ENCODE measurements at regions not wholly inside any gene's neighbourhood (a gene's known extent, or its start where the extent isn't known, plus 50 kb on each side); places are given as distances from the start of the nearest gene placed in this dataset.

DNA sequence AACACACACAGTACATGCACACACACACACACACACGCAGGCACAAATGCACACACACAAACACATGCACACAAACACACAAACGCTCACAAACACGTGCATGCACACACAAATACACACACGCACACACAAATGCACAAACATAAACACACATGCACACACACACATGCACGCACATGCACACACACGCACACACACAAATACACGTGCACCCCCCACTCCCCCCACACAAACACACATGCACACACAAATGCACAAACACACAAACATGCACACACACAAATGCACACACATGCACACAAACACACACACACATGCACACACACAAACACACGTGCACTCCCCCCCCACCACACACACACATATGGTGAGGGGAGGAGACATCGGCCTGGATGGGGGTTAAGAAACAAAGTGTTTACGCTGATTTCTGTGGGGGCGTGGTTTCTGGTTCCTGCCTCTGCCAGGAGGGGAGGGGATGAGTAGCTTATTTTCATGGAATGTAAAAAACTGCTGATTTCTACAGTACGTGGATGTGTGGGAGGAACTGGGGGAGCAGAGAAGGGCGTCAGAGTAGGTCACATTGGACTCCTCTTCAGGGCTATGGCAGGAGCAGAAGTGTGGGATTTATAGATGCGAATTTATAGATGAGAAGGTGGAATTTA is 607.2 kb downstream of the QKI start:
- DNase-seq (ENCODE audit: low spot score): no peak

DNA sequence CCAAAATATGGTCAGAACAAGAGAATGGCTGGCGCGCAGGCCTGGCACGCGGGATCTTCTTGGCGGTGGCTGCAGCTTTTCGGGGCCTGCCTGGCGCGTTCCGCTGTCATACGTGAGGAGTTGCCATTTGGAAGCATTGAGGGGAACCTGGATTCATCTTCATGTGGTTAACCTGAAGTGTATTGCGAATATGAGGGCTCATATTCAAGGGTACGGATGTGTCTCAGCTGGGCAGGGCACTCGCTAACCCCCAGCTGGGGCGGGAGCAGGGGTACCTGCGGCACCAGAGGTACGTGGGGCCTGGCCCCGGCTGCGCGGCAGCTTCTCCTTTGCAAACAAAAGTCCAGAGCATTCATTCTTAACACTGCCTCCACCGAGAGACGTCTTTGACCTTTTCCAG is 605.6 kb downstream of the QKI start:
- no peak for DNase-seq (ENCODE audit: low spot score)

DNA sequence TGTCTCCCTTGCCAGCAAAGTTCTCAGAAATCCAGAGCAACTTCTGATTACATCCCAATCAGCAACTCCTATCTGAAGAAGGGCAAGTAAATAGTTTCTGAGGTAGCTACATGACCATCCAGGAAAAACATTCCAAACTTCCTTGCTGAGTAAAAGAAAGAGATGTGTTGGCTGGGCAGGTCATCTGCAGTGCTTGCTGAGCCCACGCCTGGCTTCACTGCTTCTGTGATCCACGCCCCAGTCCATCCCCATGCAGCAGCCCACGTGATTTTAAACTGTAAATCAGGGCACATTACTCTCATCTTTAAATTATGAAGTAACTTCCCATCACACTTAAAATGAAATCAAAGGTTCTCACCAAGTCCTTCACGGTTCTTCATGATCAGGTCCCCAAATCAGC is 603.6 kb downstream of the QKI start:
- DNase-seq (ENCODE audit: low spot score): no peak

DNA sequence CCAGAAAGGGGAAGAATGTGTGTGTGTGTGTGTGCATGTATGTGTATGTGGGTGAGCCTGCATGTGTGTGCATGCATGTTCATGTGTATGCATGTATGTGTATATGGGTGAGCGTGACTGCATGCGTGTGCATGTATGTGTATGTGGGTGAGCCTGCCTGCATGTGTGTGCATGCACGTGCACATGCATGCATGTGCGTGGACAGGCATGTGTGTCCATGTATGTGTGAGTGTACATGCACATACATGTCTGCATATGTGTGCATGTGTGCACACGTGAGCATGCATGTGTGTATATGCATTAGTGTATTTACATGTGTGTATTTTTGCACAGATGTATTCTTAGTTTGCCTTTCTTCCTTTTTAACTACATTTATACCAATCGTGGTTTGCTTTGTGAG is 601.5 kb downstream of the QKI start:
- DNase-seq (ENCODE audit: low spot score): no peak

DNA sequence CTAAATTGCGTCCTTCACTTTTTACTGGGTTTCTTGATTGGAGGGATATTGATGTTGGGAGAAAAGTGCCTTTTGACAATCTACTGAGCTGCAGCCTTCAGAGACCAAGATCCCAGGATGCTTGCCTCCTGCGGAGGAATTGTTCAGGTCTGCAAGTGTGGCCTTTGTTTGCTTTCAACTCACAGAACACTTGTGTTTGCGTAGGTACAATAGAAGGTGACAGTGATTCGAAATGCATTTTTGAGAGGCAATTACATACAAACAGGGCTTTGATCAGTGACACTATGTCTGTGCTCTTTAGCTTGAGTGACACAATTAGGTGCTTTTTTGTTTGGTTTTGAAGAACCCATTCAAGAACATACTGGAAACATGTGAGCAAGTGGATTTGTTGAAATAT is 600.6 kb downstream of the QKI start:
- DNase-seq (ENCODE audit: low spot score): no peak

DNA sequence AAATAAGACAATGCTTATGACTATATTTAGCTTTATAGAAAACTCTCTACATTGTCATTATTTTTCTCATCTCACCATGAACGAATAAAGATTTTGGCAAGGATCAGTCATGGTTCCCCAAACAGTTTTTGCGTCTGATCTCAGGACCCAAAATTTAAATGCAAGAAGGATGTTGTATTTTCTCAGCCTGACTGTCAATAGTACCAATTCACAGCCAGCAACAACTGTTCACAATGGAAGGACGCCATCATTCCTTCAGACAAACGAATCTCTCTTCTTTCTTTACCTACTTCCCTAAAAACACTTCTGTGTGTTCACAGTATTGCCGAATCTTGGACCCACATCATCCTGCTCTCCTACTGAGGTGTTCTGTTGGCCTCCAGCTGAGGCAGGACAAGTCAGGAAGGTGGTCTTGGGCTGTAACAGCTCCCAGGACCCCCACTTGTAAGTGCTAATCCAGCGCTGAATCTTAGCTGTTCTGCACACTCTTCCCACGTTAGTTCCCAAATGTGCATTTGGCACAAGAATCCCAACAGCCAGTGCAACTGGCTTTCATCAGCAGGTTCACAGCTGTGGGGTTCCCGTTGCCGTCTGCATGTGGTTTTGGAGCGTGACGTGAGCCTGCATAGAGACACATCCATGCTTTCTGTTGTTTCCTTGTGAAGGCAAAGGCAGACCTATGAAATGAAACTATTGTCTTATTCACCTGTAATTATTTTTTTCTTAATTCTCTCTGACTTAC is 600.0 kb downstream of the QKI start:
- DNase-seq (ENCODE audit: low spot score): no peak

DNA sequence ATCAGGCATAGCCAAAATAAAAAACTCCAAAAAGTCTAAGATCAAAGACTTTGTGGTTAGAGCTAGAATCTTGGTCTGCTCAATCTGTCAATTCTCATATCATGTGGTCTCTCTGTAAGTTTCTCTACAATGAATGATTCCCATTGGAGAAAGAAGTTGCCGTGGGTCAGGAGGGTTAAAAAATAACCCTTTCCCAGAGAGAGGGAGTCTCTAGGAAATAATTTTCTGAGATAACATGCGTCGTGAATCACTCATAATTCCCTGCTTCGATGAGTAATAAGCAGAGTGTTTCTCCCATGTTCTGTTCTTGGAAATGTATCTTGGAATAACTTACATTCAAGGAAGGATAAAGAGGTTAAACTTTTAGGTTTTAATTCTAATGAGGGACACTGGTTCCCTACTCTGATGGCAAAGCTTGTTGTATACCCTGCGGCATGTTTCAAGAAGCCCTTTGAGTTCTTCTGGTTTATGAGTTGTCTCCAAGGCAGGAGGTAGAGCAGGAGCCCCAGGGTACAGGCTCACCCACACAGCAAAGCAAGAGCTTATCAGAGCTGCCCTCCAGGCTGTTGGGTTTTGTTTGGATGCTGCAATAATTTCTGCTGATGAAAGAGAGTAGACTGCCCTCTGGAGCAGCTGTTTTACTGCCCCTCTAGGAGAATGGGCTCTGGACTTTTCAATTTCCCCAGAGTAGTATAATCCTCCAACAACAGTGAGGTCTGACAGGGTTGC is 599.1 kb downstream of the QKI start:
- DNase-seq (ENCODE audit: low spot score): no peak

DNA sequence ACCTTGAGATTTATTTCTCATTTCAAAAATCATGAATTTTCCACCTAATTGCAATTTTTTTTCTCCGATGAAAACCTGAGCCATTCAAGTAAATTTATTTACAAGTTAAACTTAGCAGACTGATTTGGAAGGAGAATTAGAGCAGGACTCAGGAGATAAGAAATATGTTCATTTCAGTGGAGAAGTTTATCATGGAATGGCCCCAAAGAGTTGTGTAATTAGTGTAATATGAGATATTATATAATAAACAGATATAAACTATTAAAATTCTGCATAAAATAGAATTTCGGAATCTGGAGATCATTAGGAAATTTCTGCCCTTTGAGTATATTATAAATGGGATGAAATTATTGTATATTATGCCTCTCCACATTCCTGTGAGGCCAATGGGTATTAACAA is 596.8 kb downstream of the QKI start:
- DNase-seq (ENCODE audit: low spot score): no peak

DNA sequence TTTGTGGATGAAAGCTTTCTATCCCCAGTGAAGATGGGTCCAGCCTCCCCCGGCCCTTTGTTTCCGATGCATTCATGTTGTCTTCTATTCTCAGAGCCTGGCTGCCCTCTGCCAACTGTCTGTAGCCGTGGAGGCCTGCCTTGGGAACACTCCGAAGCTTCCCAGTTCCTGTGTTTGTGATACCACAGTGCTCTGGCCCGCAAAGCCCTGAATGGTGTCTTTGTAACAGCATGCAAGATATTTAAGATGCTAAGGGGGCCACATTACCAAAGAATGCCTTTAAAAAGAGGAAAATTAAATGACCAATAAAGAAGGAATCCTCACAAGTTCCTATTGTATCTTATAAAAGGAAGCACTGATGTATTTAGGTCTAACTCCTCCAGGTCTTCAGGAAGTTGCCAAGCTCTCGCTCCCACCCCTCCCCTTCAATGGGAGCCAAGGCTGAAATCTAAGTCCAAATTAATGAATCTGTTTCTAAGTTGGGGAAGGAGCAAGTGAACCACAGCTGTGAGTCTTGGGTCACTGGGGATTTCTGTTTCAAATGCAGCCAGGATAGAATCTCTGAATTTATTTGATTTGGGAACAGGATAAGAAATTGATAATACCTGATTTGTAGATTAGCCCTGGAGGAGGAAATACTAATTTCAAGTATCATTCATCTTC is 596.1 kb downstream of the QKI start:
- no peak for DNase-seq (ENCODE audit: low spot score)

DNA sequence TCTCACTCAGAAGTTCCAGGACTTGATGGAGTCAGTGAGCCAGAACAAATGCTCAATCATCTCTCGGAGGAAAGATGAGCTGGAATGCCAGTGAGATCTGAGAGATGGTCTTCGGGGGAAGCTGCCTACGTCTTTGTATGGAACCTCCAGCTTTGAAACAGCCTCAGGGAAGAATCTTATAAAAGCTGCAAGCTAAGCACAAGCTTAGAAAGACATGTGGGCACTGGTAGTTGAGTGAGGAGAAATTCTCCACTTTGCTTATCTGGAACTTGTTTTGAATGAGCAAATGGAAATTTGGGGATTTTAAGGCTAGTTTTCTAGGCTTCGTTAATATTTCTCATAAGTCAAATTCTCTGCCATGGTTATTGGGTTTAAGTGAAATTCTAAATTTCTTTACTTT is 594.4 kb downstream of the QKI start:
- no peak for DNase-seq (ENCODE audit: low spot score)

DNA sequence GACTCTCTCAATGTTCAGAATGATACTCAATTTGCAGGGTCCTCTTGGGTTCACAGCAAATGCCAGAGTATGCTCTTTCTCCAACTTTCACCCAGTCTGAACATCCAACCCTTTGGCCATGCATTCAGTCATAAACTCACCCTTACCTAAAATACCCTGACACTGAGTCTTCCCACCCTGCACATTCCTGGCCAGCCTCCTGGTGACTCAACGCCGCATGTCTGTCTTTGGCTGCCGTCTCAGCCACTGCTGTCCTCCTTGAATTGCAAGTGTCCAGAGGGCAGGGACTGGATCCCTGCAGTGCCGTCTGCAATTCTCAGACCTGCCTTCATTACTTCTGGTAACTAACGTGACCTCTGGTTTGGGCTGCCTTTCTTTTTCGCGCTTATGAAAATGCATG is 593.4 kb downstream of the QKI start:
- DNase-seq (ENCODE audit: low spot score): no peak

DNA sequence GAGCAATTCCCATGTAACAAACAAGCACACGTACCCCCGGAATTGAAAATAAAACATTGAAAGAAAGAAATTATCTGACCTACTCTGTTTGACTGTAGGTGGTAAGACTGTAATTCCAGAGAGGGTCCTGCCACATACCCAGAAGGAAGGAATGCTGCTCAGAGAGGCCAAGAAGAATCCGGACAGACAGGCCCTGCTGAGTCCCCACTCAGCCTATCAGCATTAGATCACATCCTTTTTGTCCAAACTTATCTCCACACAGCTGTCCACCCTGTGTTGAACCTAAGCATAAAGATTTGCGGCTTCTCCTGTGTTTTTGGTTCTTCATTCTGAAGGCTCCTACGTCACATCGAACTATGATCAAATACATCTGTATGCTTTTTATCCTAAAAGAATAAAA is 591.9 kb downstream of the QKI start:
- no peak for DNase-seq (ENCODE audit: low spot score)

DNA sequence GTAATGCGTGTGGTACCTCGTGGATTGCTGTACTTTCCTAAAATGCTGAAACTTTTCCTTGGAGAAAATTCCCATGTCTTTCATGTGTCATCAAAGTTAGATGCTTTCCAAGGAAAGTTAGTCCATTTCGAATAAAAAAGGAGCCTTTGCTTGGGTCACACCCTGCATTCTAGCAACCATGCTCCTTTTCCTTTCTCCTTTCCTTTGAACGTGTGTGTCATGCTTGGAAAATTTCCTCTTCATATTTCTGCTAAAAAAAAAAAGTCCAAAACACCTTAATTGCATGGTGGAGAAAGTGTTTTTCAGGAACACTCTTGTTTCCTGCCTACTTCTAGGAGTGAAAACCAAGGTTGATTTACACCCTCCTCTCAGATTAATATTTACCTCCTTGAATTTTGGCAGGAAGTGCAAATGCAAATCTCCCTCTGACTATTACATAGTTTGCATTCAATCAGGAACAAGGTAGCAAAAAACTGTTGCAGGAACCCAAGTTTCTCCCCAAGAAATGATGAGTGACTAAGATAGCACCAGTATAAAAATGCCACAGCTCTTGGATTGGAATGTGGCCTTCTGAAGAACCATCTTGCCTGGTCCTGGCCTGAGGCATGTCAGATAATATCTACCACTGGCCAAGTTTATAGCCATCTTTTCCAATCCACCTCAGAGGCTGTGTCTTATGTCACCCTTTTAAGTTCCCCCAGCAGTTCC is 590.6 kb downstream of the QKI start:
- no peak for DNase-seq (ENCODE audit: low spot score)

DNA sequence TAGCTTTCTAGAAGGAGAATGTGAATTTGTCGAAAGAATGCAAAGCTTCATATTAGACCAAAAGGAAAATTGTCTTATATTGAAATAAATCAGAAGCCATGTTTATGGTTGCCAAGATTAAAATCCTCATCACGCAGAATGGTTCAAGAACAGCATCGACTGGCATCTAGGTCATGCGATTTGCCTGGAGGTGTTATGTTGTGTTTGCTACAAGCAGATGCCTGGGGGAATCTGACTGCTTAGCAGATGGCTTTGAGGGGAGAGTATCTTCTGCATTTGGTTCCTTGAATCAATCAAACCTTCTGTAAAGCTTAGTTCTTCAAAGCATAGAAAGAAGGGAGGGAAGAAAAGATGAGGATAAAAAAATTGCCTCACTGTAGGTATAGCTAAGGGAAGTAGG is 585.8 kb downstream of the QKI start:
- DNase-seq (ENCODE audit: low spot score): no peak

DNA sequence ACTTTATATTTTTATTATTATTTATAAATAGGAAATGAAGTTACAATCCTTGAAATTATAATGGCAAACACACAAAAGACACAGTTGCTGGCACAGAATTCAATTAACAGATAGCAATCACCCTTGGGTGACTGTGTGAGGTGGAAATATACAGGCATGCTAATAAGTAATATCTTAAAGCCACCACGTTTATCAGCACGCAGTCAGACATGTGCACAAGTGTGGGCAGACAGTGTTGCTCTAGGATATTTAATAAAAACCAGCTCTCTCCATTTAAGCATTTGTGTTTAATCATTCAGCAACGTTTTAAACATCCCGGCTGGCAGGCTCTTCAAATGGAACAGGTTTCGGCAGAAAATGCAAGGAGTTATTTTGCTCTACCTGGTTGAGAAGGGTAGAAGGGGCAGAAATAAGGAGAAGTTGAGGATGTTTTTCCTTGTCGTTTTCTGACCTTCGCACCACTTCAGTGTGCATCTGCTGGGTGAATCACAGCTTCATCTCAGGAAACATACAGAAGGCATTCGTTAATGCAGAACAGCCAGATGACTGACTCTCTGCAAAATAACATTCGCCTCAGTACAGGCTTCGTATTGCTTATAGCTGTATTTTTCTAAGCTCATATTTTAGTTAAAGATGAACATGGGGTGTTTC is 585.1 kb downstream of the QKI start:
- DNase-seq (ENCODE audit: low spot score): no peak

DNA sequence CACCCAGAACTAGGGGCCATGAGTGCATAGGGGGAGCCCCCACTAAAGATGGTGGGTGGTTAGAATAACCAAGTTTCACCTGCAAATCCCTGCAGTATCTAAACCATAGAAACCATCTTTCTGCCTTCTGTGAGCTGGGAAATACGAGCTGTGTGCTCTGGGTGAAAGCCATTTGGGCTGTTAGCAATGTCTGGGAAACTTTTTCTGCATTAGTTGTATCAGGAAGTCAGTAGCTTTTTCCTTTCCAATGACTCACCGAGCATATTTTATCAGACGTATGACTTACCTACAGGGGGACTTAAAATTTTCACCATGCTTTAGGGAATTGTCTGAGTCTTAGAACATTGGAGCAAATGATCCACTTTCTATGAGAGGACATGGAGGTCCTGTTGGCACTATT is 584.0 kb downstream of the QKI start:
- DNase-seq (ENCODE audit: low spot score): no peak

DNA sequence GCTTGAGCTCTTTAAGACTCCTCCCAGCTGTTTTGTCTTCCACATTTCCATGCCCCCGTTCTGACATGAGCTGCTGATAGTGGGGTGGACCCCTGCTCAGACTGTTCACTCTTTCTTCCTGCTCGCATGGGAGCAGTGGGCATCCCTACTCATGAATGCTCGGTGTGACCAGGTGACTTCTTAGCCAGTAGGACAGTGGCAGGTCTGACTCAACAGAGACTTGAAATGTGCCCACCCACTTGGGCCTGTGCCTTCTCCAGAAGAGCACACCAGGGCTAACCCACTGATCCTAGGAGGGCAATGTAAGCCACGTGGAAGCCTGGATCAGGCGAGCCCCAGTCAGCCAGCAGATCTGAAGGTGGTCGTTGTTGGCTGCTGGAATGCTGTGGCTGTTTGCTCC is 582.0 kb downstream of the QKI start:
- no peak for DNase-seq (ENCODE audit: low spot score)

DNA sequence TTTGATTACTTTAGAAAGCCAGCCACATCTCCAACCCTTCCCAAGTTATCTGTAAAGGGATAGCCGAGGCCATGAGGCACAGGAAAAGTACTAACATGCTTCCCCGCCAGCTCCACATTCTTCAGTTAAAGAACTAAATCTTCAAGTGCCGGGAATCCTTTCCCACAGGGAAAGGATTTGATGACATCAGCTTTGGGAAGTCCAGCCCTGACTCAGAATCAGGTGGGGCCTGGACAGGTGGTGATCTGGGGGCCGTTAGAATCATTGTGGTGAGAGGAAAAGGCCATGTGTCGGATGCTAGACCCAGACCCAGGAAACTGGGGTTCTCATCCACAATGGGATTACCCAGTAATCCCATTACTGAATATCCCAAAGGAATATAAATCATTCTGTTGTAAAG is 580.0 kb downstream of the QKI start:
- DNase-seq (ENCODE audit: low spot score): no peak

DNA sequence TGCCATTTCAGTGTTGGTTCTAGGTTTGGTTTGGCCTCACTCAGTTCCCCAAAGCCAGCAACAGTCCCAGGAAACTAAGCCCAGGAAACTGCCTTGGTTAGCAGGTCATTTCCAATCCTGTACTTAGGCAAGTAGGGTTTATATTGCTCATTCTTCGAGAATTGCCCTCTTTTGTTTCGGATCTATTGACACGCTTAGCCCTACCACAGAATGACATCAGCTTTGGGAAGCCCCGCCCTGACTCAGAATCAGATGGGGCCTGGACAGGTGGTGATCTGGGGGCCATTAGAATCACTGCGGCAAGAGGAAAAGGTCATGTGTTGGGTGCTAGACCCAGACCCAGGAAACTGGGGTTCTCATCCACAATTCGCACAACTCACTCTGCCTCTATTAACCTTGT is 578.2 kb downstream of the QKI start:
- no peak for DNase-seq (ENCODE audit: low spot score)

DNA sequence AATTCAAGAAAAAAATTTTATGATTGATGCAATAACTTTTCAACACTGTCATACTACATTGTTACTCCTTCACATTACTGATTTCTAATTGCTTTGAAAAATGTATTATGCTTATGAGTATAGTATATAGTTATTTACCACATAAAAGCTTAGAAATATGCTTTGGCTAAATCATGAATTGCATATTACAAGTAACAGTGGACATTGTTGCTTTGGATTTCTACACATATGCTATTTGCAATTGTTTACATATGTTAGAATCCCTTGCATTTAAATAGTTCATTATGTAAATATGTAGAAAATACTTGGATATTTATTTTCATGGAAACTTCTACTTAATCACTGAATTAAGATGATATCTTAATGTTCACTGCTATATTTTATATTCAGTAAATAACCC is 577.5 kb downstream of the QKI start:
- DNase-seq (ENCODE audit: low spot score): no peak

DNA sequence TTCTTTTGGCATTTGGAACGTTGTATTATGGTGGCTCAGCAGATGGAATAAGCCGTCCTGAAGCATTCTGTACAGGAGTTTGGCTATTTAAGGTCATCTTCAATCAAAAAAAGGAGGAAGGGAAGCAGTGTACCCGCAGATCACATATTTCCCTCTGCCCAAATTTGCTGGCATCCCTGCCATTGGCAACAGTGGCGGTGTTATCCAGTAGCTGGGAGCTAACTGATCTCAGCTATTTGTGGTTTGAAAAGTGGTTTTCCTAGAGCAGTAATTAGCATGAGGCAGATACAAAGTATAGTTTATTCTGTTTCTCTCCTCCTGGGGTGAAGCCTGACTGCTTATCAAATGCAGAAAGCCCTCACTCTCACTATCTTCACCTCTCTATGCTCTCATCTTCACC is 576.8 kb downstream of the QKI start:
- no peak for DNase-seq (ENCODE audit: low spot score)

DNA sequence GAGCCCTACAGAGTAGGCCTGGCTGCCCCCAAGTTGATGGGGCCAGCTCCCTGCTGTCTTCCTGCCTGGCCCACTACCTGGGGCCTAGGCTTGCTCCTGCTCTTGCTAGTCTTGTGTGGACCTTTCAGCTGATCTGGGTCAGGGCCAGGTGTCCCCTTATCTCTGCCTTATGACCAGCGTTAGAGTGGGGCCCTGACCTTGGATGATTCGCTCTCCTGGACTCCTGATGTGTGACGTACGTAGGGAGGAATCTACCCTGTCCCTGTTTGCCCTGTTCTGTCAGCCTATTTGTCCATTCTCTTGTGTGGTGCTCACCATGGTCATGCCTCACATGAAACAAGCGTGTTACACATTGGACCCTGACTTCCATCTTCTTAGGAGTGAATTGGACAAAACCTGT is 571.8 kb downstream of the QKI start:
- DNase-seq (ENCODE audit: low spot score): no peak

Data from RKO (cell line).